ENCODE measurements at regions not wholly inside any gene's neighbourhood (a gene's known extent, or its start where the extent isn't known, plus 50 kb on each side); places are given as distances from the start of the nearest gene placed in this dataset.

DNA sequence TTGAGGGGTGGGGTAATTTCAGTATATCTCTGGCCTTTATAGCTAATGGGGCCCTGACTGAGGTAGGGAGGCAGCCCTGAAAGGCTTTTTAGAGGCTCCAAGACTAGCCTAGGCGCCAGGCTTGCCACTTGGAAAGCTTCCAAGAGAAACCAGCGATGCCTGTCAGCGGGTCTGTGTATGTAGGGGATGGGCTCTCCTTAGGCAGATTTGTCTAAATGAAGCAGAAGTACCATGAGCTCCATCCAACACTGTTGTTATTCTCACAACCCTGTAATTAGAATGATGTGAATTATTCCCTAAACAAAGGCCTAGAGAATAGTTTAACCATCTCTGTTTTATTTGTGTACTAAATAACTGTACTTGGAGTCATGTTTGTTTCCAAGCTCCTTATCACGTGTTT is 138.1 kb downstream of the B3GNT2 start:
- H3K4me3 ChIP-seq (ENCODE audit: low read depth, low read length), result no peak overlapping the region
- DNase-seq (ENCODE audit: low read depth), result no peak
- TF ChIP-seq, protein P1, sequence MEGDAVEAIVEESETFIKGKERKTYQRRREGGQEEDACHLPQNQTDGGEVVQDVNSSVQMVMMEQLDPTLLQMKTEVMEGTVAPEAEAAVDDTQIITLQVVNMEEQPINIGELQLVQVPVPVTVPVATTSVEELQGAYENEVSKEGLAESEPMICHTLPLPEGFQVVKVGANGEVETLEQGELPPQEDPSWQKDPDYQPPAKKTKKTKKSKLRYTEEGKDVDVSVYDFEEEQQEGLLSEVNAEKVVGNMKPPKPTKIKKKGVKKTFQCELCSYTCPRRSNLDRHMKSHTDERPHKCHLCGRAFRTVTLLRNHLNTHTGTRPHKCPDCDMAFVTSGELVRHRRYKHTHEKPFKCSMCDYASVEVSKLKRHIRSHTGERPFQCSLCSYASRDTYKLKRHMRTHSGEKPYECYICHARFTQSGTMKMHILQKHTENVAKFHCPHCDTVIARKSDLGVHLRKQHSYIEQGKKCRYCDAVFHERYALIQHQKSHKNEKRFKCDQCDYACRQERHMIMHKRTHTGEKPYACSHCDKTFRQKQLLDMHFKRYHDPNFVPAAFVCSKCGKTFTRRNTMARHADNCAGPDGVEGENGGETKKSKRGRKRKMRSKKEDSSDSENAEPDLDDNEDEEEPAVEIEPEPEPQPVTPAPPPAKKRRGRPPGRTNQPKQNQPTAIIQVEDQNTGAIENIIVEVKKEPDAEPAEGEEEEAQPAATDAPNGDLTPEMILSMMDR (IDR thresholded peaks at IDR 0.05; ENCODE audit: insufficient read depth, low read depth, low read length), result no peak

GRCh38 chr2:62330959-62331358 is 135.0 kb downstream of the B3GNT2 start:
- no peak for DNase-seq (ENCODE audit: low read depth)
- H3K4me3 ChIP-seq (ENCODE audit: low read depth, low read length), result no peak overlapping the region
- TF ChIP-seq, protein P1 (IDR thresholded peaks at IDR 0.05; ENCODE audit: insufficient read depth, low read depth, low read length), result no peak

GRCh38 chr2:62329797-62330196 is 133.9 kb downstream of the B3GNT2 start:
- no peak overlapping the region for H3K4me3 ChIP-seq (ENCODE audit: low read depth, low read length)
- TF ChIP-seq, protein P1 (IDR thresholded peaks at IDR 0.05; ENCODE audit: insufficient read depth, low read depth, low read length), result no peak
- DNase-seq (ENCODE audit: low read depth), result no peak

DNA sequence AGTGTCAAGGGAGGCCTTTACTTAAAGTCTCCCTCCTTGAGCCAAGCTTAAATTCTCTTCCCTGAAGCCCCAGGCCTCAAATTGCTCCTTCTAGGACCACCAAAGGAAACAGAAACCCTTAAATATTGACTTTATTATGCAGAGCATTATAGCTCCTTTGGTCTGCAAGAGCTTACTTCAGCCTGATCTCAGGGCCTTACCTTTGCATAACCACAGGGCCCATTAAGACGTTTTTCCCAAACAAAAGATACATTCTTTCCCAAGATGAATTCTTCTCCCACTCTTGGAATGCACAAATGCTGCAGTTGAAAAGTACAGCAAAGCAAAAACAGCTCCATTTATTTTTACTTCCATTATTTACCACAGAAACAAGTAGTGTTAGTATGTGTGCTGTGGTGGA is 130.8 kb downstream of the B3GNT2 start:
- TF ChIP-seq, protein P1 (IDR thresholded peaks at IDR 0.05; ENCODE audit: insufficient read depth, low read depth, low read length), result no peak
- no peak for DNase-seq (ENCODE audit: low read depth)
- H3K4me3 ChIP-seq (ENCODE audit: low read depth, low read length), result no peak overlapping the region

- no peak for DNase-seq (ENCODE audit: low read depth)
- no peak overlapping the region for H3K4me3 ChIP-seq (ENCODE audit: low read depth, low read length)
- TF ChIP-seq, protein P1 (IDR thresholded peaks at IDR 0.05; ENCODE audit: insufficient read depth, low read depth, low read length), result no peak
Measured at GRCh38 chr2:62325398-62325797, 129.5 kb downstream of the B3GNT2 start.

- TF ChIP-seq, protein P1 (IDR thresholded peaks at IDR 0.05; ENCODE audit: insufficient read depth, low read depth, low read length), result no peak
Measured at GRCh38 chr2:62321380-62322289, 125.7 kb downstream of the B3GNT2 start.

More at GRCh38 chr2:62321380-62322289, 125.7 kb downstream of the B3GNT2 start:
- DNase-seq (ENCODE audit: low read depth), result no peak
- H3K4me3 ChIP-seq (ENCODE audit: low read depth, low read length), result no peak overlapping the region

Data from fibroblast of villous mesenchyme (primary cell).